HG03378 (cell line): ENCODE measurements at regions not wholly inside any gene's neighbourhood (a gene's known extent, or its start where the extent isn't known, plus 50 kb on each side); places are given as distances from the start of the nearest gene placed in this dataset.

ENCODE experiments used
- ATAC-seq: cut with Tn5 transposase; IDR thresholded peaks from one replicate; pipeline ENCODE4 v1.9.1; 2021; ENCODE audit warnings: mild to moderate bottlenecking, moderate library complexity; ENCODE audit not compliant: unreplicated experiment

- no peak for ATAC-seq
Observed at GRCh38 chrX:79645749-79646148, 278.6 kb upstream of the ITM2A start.

- ATAC-seq: no peak
Observed at GRCh38 chrX:79631526-79631925, 264.4 kb upstream of the ITM2A start.

- ATAC-seq: peak; percentile 96
Observed at GRCh38 chrX:79630033-79631009, 263.2 kb upstream of the ITM2A start.

GRCh38 chrX:79623098-79623762 is 256.1 kb upstream of the ITM2A start:
- ATAC-seq: no peak

GRCh38 chrX:79618280-79618679 is 251.1 kb upstream of the ITM2A start:
- no peak for ATAC-seq

GRCh38 chrX:79604364-79604763 is 237.2 kb upstream of the ITM2A start:
- ATAC-seq: no peak

GRCh38 chrX:79601341-79602131 is 234.4 kb upstream of the ITM2A start:
- ATAC-seq: no peak

- ATAC-seq: no peak
Observed at GRCh38 chrX:79592259-79592658, 225.1 kb upstream of the ITM2A start.

- ATAC-seq: no peak
Observed at GRCh38 chrX:79588233-79588632, 221.1 kb upstream of the ITM2A start.

GRCh38 chrX:79573760-79574159 is 206.6 kb upstream of the ITM2A start:
- no peak for ATAC-seq

GRCh38 chrX:79572566-79572965 is 205.4 kb upstream of the ITM2A start:
- ATAC-seq: no peak

GRCh38 chrX:79570524-79571240 is 203.5 kb upstream of the ITM2A start:
- no peak for ATAC-seq

- ATAC-seq: no peak
Observed at GRCh38 chrX:79568309-79568708, 201.2 kb upstream of the ITM2A start.

GRCh38 chrX:79564362-79564761 is 197.2 kb upstream of the ITM2A start:
- ATAC-seq: no peak

- ATAC-seq: no peak
Observed at GRCh38 chrX:79559290-79559689, 192.2 kb upstream of the ITM2A start.

GRCh38 chrX:79557212-79557611 is 190.1 kb upstream of the ITM2A start:
- ATAC-seq: no peak

GRCh38 chrX:79556800-79557199 is 189.7 kb upstream of the ITM2A start:
- no peak for ATAC-seq

- ATAC-seq: no peak
Observed at GRCh38 chrX:79530310-79531108, 163.4 kb upstream of the ITM2A start.

GRCh38 chrX:79524642-79525041 is 157.5 kb upstream of the ITM2A start:
- peak; percentile 66 for ATAC-seq

GRCh38 chrX:79515529-79515928 is 148.4 kb upstream of the ITM2A start:
- ATAC-seq: no peak
